ENCODE measurements at regions not wholly inside any gene's neighbourhood (a gene's known extent, or its start where the extent isn't known, plus 50 kb on each side); places are given as distances from the start of the nearest gene placed in this dataset.

DNA sequence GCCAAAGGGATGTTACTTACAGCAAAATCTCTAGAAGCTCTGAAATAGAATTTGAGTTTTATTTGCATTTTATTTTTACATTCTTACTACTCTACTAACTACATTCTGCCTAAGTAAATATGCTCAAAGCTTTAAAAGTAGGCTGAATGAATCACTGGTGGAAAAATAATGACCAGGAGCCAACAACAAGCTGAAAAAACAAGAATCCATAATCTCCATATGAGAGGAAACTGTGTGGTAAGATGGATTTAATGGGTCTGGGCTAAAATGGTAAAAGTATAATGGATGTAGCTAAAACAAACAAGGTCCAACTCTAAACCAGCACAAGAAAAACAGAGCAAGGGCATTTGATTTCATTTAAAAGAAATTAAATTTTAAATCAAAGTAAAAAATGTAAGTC lies 525.8 kb upstream of the FTMT start:
- H3K27me3 ChIP-seq = no peaks in the 10 kb centered on the region
- no peak overlapping the region for H3K27ac ChIP-seq
- H3K9me3 ChIP-seq = no peaks in the 10 kb centered on the region
- no peaks in the 10 kb centered on the region for H3K36me3 ChIP-seq
- no peaks in the 10 kb centered on the region for H3K4me1 ChIP-seq
- H3K4me3 ChIP-seq = no peak overlapping the region
- no peak for DNase-seq
- TF ChIP-seq POLR2A (IDR thresholded peaks at IDR 0.05) = no peak
- TF ChIP-seq, protein P1, sequence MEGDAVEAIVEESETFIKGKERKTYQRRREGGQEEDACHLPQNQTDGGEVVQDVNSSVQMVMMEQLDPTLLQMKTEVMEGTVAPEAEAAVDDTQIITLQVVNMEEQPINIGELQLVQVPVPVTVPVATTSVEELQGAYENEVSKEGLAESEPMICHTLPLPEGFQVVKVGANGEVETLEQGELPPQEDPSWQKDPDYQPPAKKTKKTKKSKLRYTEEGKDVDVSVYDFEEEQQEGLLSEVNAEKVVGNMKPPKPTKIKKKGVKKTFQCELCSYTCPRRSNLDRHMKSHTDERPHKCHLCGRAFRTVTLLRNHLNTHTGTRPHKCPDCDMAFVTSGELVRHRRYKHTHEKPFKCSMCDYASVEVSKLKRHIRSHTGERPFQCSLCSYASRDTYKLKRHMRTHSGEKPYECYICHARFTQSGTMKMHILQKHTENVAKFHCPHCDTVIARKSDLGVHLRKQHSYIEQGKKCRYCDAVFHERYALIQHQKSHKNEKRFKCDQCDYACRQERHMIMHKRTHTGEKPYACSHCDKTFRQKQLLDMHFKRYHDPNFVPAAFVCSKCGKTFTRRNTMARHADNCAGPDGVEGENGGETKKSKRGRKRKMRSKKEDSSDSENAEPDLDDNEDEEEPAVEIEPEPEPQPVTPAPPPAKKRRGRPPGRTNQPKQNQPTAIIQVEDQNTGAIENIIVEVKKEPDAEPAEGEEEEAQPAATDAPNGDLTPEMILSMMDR (IDR thresholded peaks at IDR 0.05) = no peak

DNA sequence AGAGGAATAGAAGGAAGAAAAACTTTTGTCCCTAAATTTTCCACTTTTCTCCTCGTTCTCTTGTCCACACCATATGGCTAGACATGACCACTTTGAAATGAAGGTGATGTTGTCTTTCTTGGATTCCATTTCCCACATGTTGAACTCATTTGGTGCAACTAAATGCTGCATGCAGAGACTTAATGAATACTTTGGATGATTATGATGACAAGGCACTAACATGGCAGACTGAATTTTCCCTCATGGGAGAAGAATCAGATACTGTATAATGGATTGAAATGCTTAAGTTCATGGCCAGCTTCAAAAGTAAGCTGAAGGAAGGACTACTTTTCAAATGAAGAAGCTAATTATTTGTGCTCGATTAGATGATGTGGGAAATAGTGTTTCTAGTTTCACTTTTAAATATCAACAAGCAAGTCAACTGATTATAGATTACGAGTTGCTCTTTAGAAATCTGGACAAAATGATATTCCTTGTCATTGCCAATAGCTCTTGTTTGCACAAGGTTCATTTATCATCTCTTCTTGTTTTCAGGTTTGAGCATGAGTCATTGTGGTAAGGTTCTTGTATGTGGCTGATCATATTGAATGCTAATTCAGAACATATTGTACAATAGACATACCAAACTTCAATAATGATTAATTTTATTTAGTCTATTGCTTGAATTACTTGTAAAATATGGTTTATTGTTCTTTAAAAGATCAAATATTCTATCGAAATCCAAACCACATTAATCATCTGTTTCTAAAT lies 501.3 kb upstream of the FTMT start:
- H3K27me3 ChIP-seq = no peaks in the 10 kb centered on the region
- H3K4me3 ChIP-seq = no peak overlapping the region
- no peak for DNase-seq
- no peaks in the 10 kb centered on the region for H3K9me3 ChIP-seq
- H3K36me3 ChIP-seq = no peaks in the 10 kb centered on the region
- no peaks in the 10 kb centered on the region for H3K4me1 ChIP-seq
- TF ChIP-seq, protein P1 (IDR thresholded peaks at IDR 0.05) = no peak
- no peak for TF ChIP-seq POLR2A (IDR thresholded peaks at IDR 0.05)
- no peak overlapping the region for H3K27ac ChIP-seq

DNA sequence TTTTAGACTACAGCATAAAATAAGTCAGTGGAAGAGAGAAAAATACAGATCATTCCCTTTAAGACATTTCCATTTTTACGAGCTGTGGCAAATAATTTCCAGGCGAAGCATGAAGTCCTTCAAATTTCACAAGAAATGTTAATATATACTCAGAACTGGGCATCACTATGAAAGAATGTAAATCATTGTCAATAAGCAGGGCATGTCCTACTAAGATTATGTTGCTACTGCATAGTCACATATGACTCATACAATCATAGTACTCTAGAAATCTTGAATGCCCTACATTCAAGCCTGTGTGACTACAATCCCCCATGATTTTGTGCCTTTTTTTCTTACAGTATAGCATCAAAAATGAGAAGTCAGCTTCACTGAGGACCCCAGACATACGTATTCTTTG lies 485.2 kb upstream of the FTMT start:
- no peaks in the 10 kb centered on the region for H3K36me3 ChIP-seq
- H3K4me3 ChIP-seq = no peak overlapping the region
- H3K4me1 ChIP-seq = no peaks in the 10 kb centered on the region
- H3K27me3 ChIP-seq = no peaks in the 10 kb centered on the region
- TF ChIP-seq, protein P1 (IDR thresholded peaks at IDR 0.05) = no peak
- no peak for TF ChIP-seq POLR2A (IDR thresholded peaks at IDR 0.05)
- H3K27ac ChIP-seq = no peak overlapping the region
- DNase-seq = no peak
- H3K9me3 ChIP-seq = no peaks in the 10 kb centered on the region

DNA sequence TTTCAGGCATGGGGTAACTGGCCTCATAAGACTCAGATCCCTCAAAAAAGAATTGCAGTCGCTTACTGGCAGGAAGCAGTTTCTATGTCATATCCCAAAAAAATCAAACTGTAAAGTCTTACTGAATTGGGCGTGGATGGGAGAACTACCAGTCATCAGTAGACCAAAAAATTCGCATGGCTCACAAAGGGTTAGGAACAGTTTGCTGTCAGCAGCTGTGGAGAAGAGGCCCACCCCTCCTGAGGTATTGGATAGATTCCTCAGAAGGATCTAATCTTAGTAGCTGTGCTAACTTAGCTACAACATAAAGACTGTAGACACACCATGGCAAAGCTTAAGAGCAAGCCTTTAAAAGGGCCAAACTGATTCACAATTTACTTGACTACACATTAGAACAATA lies 478.3 kb upstream of the FTMT start:
- H3K9me3 ChIP-seq = no peaks in the 10 kb centered on the region
- no peaks in the 10 kb centered on the region for H3K4me1 ChIP-seq
- no peaks in the 10 kb centered on the region for H3K36me3 ChIP-seq
- H3K27me3 ChIP-seq = no peaks in the 10 kb centered on the region
- H3K27ac ChIP-seq = no peak overlapping the region
- H3K4me3 ChIP-seq = no peak overlapping the region
- TF ChIP-seq POLR2A (IDR thresholded peaks at IDR 0.05) = no peak
- TF ChIP-seq, protein P1 (IDR thresholded peaks at IDR 0.05) = no peak
- DNase-seq = no peak

DNA sequence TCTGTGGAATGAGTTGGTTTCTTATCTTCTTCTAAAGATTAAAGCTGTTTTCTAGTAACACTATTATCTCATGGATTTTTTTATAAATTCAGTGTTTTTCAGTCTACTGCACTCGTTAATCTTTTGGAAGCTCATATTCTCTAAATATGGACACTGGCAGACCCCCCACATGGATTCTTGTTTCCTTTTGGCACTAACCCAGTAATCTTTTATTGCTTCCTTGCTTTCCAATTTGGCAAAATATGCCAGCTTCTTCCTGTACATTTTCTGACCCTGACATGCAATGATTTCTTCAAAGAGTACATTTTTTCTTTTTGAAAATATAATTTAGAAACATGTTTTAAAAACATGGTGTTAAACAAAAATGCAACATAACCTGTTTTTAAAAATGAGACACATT lies 474.2 kb upstream of the FTMT start:
- no peaks in the 10 kb centered on the region for H3K27me3 ChIP-seq
- no peaks in the 10 kb centered on the region for H3K36me3 ChIP-seq
- TF ChIP-seq, protein P1 (IDR thresholded peaks at IDR 0.05) = no peak
- no peak for TF ChIP-seq POLR2A (IDR thresholded peaks at IDR 0.05)
- DNase-seq = no peak
- H3K9me3 ChIP-seq = no peaks in the 10 kb centered on the region
- H3K4me3 ChIP-seq = no peak overlapping the region
- no peak overlapping the region for H3K27ac ChIP-seq
- no peaks in the 10 kb centered on the region for H3K4me1 ChIP-seq

DNA sequence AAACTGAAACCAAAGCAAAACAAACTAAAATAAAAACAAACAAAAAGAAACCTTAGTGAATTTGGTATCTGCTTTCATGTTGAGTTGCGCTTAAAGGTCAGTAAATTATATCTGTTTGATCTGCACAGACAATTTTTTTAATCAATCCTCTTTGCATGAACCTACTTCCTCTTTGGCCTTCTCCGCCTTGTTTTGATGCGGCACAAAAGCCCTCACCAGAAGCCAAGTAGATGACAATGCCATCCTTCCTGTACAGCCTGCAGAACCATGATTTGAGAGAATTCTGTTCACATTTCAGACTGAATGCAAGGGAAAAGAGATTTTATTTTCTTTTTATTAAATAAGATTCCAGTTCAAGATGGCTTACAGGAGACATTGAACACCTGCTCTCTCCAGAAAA lies 473.6 kb upstream of the FTMT start:
- Histone ChIP-seq H3K9me3 (no peaks in the 10 kb centered on the region), H3K4me3 (no peak overlapping the region), H3K27ac (no peak overlapping the region), H3K4me1 (no peaks in the 10 kb centered on the region), H3K27me3 (no peaks in the 10 kb centered on the region), H3K36me3 (no peaks in the 10 kb centered on the region)
- TF ChIP-seq POLR2A (IDR thresholded peaks at IDR 0.05) = no peak
- TF ChIP-seq, protein P1 (IDR thresholded peaks at IDR 0.05) = no peak
- DNase-seq = no peak

All from Peyer's patch (tissue), 4 donors.